Left renal pelvis (tissue), 4 donors: ENCODE measurements at regions not wholly inside any gene's neighbourhood (a gene's known extent, or its start where the extent isn't known, plus 50 kb on each side); places are given as distances from the start of the nearest gene placed in this dataset.
A peak's percentile ranks its signal among the peaks of the same experiment; 100 is the strongest.

Source experiments
- DNase-seq, 4 donors: peaks; one replicate each; pipeline ENCODE4 v3.0.0-alpha.2; 2013; ENCODE audit warnings: low read depth in 4 of 4, low spot score in 3 of 4

- DNase-seq: no peak
These were observed 318.9 kb downstream of the SNAPC1 start for GRCh38 chr14:62081012-62081612.

- DNase-seq: no peak
These were observed 319.7 kb downstream of the SNAPC1 start for GRCh38 chr14:62081951-62082350.

GRCh38 chr14:62082779-62083178 lies 320.6 kb downstream of the SNAPC1 start:
- no peak for DNase-seq

GRCh38 chr14:62084020-62084419 lies 321.8 kb downstream of the SNAPC1 start:
- DNase-seq: no peak

- no peak for DNase-seq
These were observed 325.0 kb downstream of the SNAPC1 start for GRCh38 chr14:62087191-62087590.

- no peak for DNase-seq
These were observed 331.5 kb downstream of the SNAPC1 start for GRCh38 chr14:62093736-62094135.

- DNase-seq: no peak
These were observed 334.9 kb downstream of the SNAPC1 start for GRCh38 chr14:62097072-62097471.

- DNase-seq: no peak
These were observed 335.6 kb downstream of the SNAPC1 start for GRCh38 chr14:62097824-62098223.

- no peak for DNase-seq
These were observed 336.1 kb downstream of the SNAPC1 start for GRCh38 chr14:62098357-62098756.

- DNase-seq: no peak
These were observed 336.9 kb downstream of the SNAPC1 start for GRCh38 chr14:62099091-62099490.

- DNase-seq: no peak
These were observed 339.0 kb downstream of the SNAPC1 start for GRCh38 chr14:62101189-62101588.

- no peak for DNase-seq
These were observed 339.6 kb downstream of the SNAPC1 start for GRCh38 chr14:62101673-62102348.

GRCh38 chr14:62102349-62102725 lies 340.1 kb downstream of the SNAPC1 start:
- no peak for DNase-seq

GRCh38 chr14:62103464-62103863 lies 341.2 kb downstream of the SNAPC1 start:
- no peak for DNase-seq

GRCh38 chr14:62110941-62111340 lies 348.7 kb downstream of the SNAPC1 start:
- DNase-seq: no peak

GRCh38 chr14:62117010-62117750 lies 355.0 kb downstream of the SNAPC1 start:
- peak; percentile 53 to 72 (median 58) for DNase-seq

GRCh38 chr14:62117751-62118105 lies 355.5 kb downstream of the SNAPC1 start:
- no peak for DNase-seq

GRCh38 chr14:62118461-62118860 lies 356.2 kb downstream of the SNAPC1 start:
- no peak for DNase-seq

- DNase-seq: no peak
These were observed 356.7 kb downstream of the SNAPC1 start for GRCh38 chr14:62118871-62119270.

GRCh38 chr14:62123961-62124360 lies 361.7 kb downstream of the SNAPC1 start:
- DNase-seq: no peak

GRCh38 chr14:62125793-62126192 lies 363.6 kb downstream of the SNAPC1 start:
- no peak for DNase-seq

- DNase-seq: peak in 2 of 4 donors; percentile 29 to 42
These were observed 364.8 kb downstream of the SNAPC1 start for GRCh38 chr14:62126879-62127478.
